22Rv1 (cell line): ENCODE measurements at regions not wholly inside any gene's neighbourhood (a gene's known extent, or its start where the extent isn't known, plus 50 kb on each side); places are given as distances from the start of the nearest gene placed in this dataset.

ENCODE experiments used
- H3K27ac ChIP-seq: fragments of 450-650 bp; 2 replicates; pipeline ENCODE4 v1.5.1; 2017
- ZFX ChIP-seq: fragments of 450-650 bp; IDR thresholded peaks from 2 replicates; pipeline ENCODE4 v1.6.1; 2017; ENCODE audit warnings: antibody characterized with exemption, borderline replicate concordance
- TF ChIP-seq, protein P1 (sequence below): fragments of 450-650 bp; IDR thresholded peaks from 2 replicates; pipeline ENCODE4 v1.5.1; 2017; ENCODE audit warnings: mild to moderate bottlenecking

GRCh38 chr6:100137759-100138158 lies 143.7 kb upstream of the MCHR2 start:
- no peak overlapping the region for H3K27ac ChIP-seq
- TF ChIP-seq ZFX: no peak
- TF ChIP-seq, protein P1, sequence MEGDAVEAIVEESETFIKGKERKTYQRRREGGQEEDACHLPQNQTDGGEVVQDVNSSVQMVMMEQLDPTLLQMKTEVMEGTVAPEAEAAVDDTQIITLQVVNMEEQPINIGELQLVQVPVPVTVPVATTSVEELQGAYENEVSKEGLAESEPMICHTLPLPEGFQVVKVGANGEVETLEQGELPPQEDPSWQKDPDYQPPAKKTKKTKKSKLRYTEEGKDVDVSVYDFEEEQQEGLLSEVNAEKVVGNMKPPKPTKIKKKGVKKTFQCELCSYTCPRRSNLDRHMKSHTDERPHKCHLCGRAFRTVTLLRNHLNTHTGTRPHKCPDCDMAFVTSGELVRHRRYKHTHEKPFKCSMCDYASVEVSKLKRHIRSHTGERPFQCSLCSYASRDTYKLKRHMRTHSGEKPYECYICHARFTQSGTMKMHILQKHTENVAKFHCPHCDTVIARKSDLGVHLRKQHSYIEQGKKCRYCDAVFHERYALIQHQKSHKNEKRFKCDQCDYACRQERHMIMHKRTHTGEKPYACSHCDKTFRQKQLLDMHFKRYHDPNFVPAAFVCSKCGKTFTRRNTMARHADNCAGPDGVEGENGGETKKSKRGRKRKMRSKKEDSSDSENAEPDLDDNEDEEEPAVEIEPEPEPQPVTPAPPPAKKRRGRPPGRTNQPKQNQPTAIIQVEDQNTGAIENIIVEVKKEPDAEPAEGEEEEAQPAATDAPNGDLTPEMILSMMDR: no peak

- no peak for TF ChIP-seq ZFX
- TF ChIP-seq, protein P1: no peak
- no peak overlapping the region for H3K27ac ChIP-seq
Measured at GRCh38 chr6:100136590-100136989, 142.6 kb upstream of the MCHR2 start.

GRCh38 chr6:100135977-100136376 lies 142.0 kb upstream of the MCHR2 start:
- no peak overlapping the region for H3K27ac ChIP-seq
- TF ChIP-seq, protein P1: no peak
- TF ChIP-seq ZFX: no peak

- no peak overlapping the region for H3K27ac ChIP-seq
- TF ChIP-seq, protein P1: no peak
- no peak for TF ChIP-seq ZFX
Measured at GRCh38 chr6:100134703-100135102, 140.7 kb upstream of the MCHR2 start.

DNA sequence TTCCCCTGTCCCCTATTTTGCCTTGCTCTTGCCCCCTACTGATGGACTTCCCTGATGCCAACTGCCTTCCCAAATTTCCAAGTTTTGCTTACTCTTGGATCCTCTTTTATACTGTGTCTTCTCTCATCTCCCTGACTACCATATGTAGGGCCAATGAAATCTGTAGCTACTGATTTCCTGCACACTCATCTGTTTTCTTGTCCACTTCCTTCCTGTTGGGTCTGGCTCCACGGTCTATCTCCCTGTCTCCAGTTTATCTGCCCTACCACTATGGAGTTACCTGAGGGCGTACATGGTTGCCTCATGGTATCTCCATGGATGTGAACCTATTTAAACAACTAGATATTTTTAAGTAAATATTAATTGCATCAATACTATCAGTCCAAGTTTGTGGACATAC lies 140.3 kb upstream of the MCHR2 start:
- no peak overlapping the region for H3K27ac ChIP-seq
- TF ChIP-seq, protein P1: no peak
- TF ChIP-seq ZFX: no peak

GRCh38 chr6:100132005-100132404 lies 138.0 kb upstream of the MCHR2 start:
- no peak for TF ChIP-seq ZFX
- TF ChIP-seq, protein P1: no peak
- no peak overlapping the region for H3K27ac ChIP-seq

DNA sequence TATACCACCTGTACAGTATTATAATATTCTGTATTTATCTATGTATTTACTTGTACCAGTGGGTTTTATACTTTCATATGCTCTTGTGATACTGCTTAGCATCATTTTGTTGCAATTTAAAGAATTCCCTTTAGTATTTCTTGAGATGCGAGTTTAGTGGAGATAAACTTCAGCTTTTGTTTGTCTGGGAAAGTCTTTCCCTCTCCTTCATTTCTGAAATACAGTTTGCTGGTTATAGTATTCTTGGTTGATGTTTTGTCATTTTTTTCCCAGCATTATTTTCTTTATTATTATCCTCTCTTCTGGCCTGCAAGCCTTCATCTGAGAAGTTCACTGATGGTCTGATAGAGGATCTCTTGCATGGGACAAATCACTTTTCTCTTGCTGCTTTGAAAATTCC lies 136.6 kb upstream of the MCHR2 start:
- H3K27ac ChIP-seq: no peak overlapping the region
- TF ChIP-seq, protein P1: no peak
- TF ChIP-seq ZFX: no peak
